ENCODE measurements at regions not wholly inside any gene's neighbourhood (a gene's known extent, or its start where the extent isn't known, plus 50 kb on each side); places are given as distances from the start of the nearest gene placed in this dataset.
"Not testable (repeated sequence)": the region's sequence is repeated elsewhere in the genome, so short reads cannot be mapped to it uniquely, and the experiment has no call there.

DNA sequence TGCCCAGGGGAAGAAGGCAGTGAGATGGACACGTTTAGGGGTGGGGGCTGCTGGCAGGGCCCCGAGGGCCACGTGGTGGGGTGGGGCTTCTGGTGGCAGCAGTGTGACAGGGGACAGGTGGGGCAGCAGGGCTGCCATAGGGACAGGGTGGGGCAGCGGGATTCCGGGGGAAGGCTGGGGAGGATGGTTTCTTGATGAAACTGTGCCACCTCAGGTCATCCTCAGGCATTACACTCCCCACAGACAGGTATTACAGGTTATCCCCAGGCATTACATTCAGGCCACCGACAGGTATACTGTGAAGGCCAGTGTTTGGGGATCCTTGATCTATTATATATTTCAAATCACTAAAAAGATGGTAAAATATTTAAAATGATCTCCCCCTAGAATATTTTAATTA lies 432.1 kb upstream of the TSPY4 start:
- Histone ChIP-seq H3K9me3 (no peaks in the 10 kb centered on the region), H3K36me3 (no peaks in the 10 kb centered on the region), H3K27ac (no peak overlapping the region), H3K4me1 (no peaks in the 10 kb centered on the region), H3K27me3 (no peaks in the 10 kb centered on the region), H3K4me3 (no peak overlapping the region)
- TF ChIP-seq, protein P1, sequence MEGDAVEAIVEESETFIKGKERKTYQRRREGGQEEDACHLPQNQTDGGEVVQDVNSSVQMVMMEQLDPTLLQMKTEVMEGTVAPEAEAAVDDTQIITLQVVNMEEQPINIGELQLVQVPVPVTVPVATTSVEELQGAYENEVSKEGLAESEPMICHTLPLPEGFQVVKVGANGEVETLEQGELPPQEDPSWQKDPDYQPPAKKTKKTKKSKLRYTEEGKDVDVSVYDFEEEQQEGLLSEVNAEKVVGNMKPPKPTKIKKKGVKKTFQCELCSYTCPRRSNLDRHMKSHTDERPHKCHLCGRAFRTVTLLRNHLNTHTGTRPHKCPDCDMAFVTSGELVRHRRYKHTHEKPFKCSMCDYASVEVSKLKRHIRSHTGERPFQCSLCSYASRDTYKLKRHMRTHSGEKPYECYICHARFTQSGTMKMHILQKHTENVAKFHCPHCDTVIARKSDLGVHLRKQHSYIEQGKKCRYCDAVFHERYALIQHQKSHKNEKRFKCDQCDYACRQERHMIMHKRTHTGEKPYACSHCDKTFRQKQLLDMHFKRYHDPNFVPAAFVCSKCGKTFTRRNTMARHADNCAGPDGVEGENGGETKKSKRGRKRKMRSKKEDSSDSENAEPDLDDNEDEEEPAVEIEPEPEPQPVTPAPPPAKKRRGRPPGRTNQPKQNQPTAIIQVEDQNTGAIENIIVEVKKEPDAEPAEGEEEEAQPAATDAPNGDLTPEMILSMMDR (IDR thresholded peaks at IDR 0.05), result no peak
- no peak for TF ChIP-seq POLR2AphosphoS5 (IDR thresholded peaks at IDR 0.05)
- no peak for TF ChIP-seq POLR2A (IDR thresholded peaks at IDR 0.05)
- DNase-seq (ENCODE audit: low spot score in 2 of 2), result no peak
- intact Hi-C loops (cut with DNase I; ENCODE audit: low total_unique reads), result no loop called here

- DNase-seq (ENCODE audit: low spot score in 2 of 2); intact Hi-C loops (cut with DNase I; ENCODE audit: low total_unique reads); H3K4me1 ChIP-seq; H3K9me3 ChIP-seq; H3K4me3 ChIP-seq; H3K27me3 ChIP-seq; H3K36me3 ChIP-seq; H3K27ac ChIP-seq: not testable (repeated sequence)
These were observed 414.7 kb upstream of the TSPY4 start for GRCh38 chrY:8922576-8922975.

All from breast epithelium (tissue), 4 donors.